ENCODE measurements at regions not wholly inside any gene's neighbourhood (a gene's known extent, or its start where the extent isn't known, plus 50 kb on each side); places are given as distances from the start of the nearest gene placed in this dataset.

DNA sequence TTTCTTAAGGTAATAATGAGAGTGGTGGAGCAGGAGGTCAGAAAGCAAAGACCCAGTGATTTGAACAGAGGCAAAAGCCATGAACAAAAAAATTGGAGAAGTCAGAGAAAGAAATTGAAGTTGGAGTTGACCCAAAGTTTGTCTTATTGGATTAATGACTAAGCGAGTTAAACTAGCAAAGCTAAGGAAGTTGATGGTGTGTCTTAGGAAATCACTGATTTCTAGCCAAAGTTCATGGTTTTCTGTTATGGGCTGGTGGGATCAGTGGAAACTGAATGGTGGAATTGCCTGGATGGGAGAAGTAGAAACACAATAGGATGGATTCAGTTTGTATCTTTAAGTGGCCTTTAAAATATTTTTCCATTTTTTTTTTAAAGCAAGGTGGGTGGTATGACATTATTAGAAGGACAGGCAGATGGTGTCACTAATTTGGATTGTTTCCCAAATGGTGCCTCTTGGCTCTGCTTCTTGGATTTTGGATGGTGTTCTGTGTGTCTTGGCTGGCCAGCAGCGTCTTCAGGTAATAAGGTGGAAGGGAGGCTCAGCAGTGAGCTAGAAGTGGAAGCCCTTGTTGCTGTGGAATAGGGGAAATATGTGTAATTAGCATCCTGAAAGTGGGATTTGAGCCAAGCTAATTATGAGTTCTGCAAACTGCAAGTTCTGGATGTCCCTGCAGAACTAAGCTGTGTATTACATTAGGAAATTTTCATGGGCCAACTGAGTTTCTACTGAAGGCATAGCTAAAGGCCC, 302.9 kb downstream of the LMO7 start:
- no peak for DNase-seq (ENCODE audit: low spot score)
- TF ChIP-seq, protein P1, sequence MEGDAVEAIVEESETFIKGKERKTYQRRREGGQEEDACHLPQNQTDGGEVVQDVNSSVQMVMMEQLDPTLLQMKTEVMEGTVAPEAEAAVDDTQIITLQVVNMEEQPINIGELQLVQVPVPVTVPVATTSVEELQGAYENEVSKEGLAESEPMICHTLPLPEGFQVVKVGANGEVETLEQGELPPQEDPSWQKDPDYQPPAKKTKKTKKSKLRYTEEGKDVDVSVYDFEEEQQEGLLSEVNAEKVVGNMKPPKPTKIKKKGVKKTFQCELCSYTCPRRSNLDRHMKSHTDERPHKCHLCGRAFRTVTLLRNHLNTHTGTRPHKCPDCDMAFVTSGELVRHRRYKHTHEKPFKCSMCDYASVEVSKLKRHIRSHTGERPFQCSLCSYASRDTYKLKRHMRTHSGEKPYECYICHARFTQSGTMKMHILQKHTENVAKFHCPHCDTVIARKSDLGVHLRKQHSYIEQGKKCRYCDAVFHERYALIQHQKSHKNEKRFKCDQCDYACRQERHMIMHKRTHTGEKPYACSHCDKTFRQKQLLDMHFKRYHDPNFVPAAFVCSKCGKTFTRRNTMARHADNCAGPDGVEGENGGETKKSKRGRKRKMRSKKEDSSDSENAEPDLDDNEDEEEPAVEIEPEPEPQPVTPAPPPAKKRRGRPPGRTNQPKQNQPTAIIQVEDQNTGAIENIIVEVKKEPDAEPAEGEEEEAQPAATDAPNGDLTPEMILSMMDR (IDR thresholded peaks at IDR 0.05): no peak
- Histone ChIP-seq H3K36me3 (no peaks in the 10 kb centered on the region), H3K9me3 (no peaks in the 10 kb centered on the region), H3K27me3 (no peaks in the 10 kb centered on the region), H3K27ac (no peak overlapping the region), H3K4me3 (no peak overlapping the region), H3K4me1 (no peaks in the 10 kb centered on the region)

DNA sequence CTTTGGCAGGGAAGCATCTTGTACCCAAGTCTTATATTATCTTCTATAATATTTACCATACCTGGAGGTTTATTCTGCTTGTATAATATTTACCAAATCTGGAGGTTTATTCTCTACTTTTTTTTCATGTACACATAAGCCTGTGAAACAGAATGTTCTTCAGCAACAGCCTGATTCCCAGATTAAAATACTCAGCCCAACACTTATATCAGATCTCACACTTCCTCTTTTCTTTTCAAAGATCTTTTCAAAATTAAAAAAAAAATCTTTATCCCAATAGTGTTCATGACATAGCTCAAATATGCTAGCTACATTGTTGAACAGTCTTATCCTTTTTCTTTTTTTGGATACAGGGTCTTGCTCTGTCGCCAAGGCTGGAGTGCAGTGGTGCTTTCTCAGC, 300.7 kb downstream of the LMO7 start:
- no peaks in the 10 kb centered on the region for H3K27me3 ChIP-seq
- no peak overlapping the region for H3K27ac ChIP-seq
- H3K4me3 ChIP-seq: no peak overlapping the region
- H3K4me1 ChIP-seq: no peaks in the 10 kb centered on the region
- DNase-seq (ENCODE audit: low spot score): no peak
- no peaks in the 10 kb centered on the region for H3K36me3 ChIP-seq
- TF ChIP-seq, protein P1 (IDR thresholded peaks at IDR 0.05): no peak
- no peaks in the 10 kb centered on the region for H3K9me3 ChIP-seq

DNA sequence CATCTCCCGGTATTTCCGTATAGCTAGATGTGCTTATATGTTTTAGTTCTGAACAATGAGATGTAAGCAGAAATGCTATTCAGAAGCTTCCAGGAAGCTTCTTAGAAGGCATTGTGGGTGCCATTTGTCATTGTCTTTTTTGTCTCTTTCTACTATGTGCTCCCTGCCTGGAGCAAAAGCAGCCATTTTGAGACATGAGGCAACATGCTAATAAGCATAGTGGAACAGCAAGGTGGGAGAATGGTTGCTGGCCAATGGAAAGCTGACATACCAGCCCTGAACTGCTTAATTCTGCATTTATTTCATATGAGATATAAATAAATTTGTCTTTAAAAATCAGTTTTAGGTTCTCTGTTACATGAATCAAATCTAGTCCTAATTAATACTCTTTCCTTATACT, 299.7 kb downstream of the LMO7 start:
- Histone ChIP-seq H3K4me3 (no peak overlapping the region), H3K27ac (no peak overlapping the region), H3K36me3 (no peaks in the 10 kb centered on the region), H3K27me3 (no peaks in the 10 kb centered on the region), H3K9me3 (no peaks in the 10 kb centered on the region), H3K4me1 (no peaks in the 10 kb centered on the region)
- TF ChIP-seq, protein P1 (IDR thresholded peaks at IDR 0.05): no peak
- DNase-seq (ENCODE audit: low spot score): no peak

DNA sequence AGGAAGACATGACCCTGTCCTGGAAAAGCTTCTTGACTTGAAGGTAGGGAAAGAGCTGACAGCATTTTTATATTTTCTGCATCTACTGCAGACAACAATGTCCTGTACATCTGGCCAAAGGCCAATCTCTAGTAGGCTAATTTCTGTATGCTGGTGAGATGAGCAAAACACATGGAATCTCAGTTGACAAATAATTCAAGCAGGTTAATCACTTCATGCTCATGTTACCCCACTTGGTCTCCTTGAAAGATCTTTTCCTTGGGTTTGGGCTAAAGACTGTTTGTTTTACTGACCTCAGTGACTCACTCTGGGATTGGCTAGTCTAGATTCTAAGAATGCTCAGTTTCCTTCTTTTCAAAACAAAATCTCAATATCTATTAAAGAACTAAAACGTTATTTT, 298.8 kb downstream of the LMO7 start:
- no peaks in the 10 kb centered on the region for H3K4me1 ChIP-seq
- no peak overlapping the region for H3K27ac ChIP-seq
- no peaks in the 10 kb centered on the region for H3K36me3 ChIP-seq
- H3K4me3 ChIP-seq: no peak overlapping the region
- no peak for DNase-seq (ENCODE audit: low spot score)
- TF ChIP-seq, protein P1 (IDR thresholded peaks at IDR 0.05): no peak
- no peaks in the 10 kb centered on the region for H3K9me3 ChIP-seq
- no peaks in the 10 kb centered on the region for H3K27me3 ChIP-seq

DNA sequence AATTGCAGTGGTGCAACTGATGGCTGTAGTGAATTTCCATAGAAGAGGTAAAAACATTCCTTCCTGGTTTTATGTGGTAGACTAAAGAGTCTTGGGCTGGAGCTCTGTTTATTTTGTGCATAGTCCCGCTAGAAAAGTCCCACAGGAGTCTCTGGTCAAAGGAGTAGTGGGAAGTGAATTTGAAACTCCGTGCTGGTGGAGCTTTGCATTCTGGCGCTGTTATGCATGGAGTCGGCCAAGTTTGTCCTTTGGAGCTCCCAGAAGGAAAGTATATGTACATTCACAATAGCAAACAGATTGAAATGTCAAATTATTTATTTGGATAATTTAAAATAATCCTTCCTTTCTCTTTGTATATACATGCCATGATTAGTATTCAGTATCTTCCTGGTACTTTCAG, 296.5 kb downstream of the LMO7 start:
- no peaks in the 10 kb centered on the region for H3K4me1 ChIP-seq
- H3K27ac ChIP-seq: no peak overlapping the region
- H3K27me3 ChIP-seq: no peaks in the 10 kb centered on the region
- TF ChIP-seq, protein P1 (IDR thresholded peaks at IDR 0.05): no peak
- DNase-seq (ENCODE audit: low spot score): no peak
- no peaks in the 10 kb centered on the region for H3K9me3 ChIP-seq
- H3K36me3 ChIP-seq: no peaks in the 10 kb centered on the region
- no peak overlapping the region for H3K4me3 ChIP-seq

DNA sequence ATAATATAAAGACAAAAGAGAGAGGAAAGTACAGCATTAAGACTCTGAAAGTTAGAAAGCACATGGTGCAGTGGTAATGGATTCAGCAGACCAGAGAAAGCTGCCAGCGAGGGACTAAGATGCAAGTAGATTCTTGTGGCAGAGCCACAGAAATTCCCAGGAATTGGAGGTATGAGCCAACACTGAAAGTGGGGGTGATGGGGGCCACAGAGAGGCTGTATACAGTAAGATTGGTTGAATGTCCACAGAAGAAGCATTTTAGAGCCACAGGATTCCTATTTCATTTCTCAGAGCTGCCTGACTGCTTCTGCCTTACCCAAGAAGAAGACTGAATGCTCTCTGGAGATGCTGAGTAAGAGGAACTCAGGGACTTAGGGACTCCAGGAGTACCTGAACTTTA, 295.0 kb downstream of the LMO7 start:
- TF ChIP-seq, protein P1 (IDR thresholded peaks at IDR 0.05): no peak
- no peak for DNase-seq (ENCODE audit: low spot score)
- no peaks in the 10 kb centered on the region for H3K9me3 ChIP-seq
- H3K27me3 ChIP-seq: no peaks in the 10 kb centered on the region
- H3K4me3 ChIP-seq: no peak overlapping the region
- no peak overlapping the region for H3K27ac ChIP-seq
- H3K4me1 ChIP-seq: no peaks in the 10 kb centered on the region
- no peaks in the 10 kb centered on the region for H3K36me3 ChIP-seq

Measured in right atrium auricular region (tissue), 2 donors.